H1 (cell line): ENCODE measurements at regions not wholly inside any gene's neighbourhood (a gene's known extent, or its start where the extent isn't known, plus 50 kb on each side); places are given as distances from the start of the nearest gene placed in this dataset.

Experiments used
- ASH2L ChIP-seq: fragments of 200-600, 300-600 bp; sonication (generic); IDR thresholded peaks from one replicate; pipeline ENCODE4 v1.7.1; 2017; ENCODE audit warnings: low read length
- EP300 ChIP-seq, 2 experiments: IDR thresholded peaks; 1 replicate in 1 of 2; 2 replicates in 1 of 2; pipeline ENCODE4 v1.6.1; 2011 to 2012; ENCODE audit warnings: low read depth in 2 of 2, low read length in 2 of 2, mild to moderate bottlenecking in 2 of 2, borderline replicate concordance in 1 of 2, inconsistent platforms in 1 of 2, moderate library complexity in 1 of 2
- JUN ChIP-seq: IDR thresholded peaks from 2 replicates; pipeline ENCODE4 v1.6.1; 2011; ENCODE audit warnings: low read depth, mild to moderate bottlenecking, improper control_type of control experiment, low read length
- NRF1 ChIP-seq: IDR thresholded peaks from 2 replicates; pipeline ENCODE4 v1.6.1; 2011; ENCODE audit warnings: mild to moderate bottlenecking, low read depth, low read length, improper control_type of control experiment
- RAD21 ChIP-seq, 2 experiments: IDR thresholded peaks in 1 of 2; conservative IDR thresholded peaks in 1 of 2; 2 replicates each; pipeline ENCODE4 v1.6.1; 2011; ENCODE audit warnings: low read depth in 2 of 2, low read length in 2 of 2, improper control_type of control experiment in 1 of 2, inconsistent platforms in 1 of 2, mild to moderate bottlenecking in 1 of 2, moderate library complexity in 1 of 2
- SIN3A ChIP-seq, 2 experiments: IDR thresholded peaks in 1 of 2; conservative IDR thresholded peaks in 1 of 2; 2 replicates each; pipeline ENCODE4 v1.6.1; 2011 to 2012; ENCODE audit warnings: low read length in 2 of 2, improper control_type of control experiment in 1 of 2, low read depth in 1 of 2, mild to moderate bottlenecking in 1 of 2
- SRF ChIP-seq: IDR thresholded peaks from 2 replicates; pipeline ENCODE4 v1.6.1; 2011; ENCODE audit warnings: mild to moderate bottlenecking, low read depth, low read length, moderate library complexity
- TF ChIP-seq, protein P1 (sequence below), 3 experiments: IDR thresholded peaks; 1 replicate in 2 of 3; 2 replicates in 1 of 3; pipeline versions ENCODE4 v1.5.1 to v1.6.1; 2011; ENCODE audit warnings: low read length in 3 of 3, mild to moderate bottlenecking in 3 of 3, inconsistent platforms in 2 of 3, low read depth in 1 of 3, moderate library complexity in 1 of 3; ENCODE audit not compliant: insufficient read depth in 1 of 3; ENCODE audit errors: control extremely low read depth in 1 of 3

GRCh38 chr12:68431786-68432185 is 99.6 kb upstream of the MDM1 start (continued):
- TF ChIP-seq ASH2L (no peak), RAD21 (IDR thresholded peaks at IDR 0.05 in 1 of 2, conservative IDR thresholded peaks at IDR 0.05 in 1 of 2; ENCODE audit: low read depth in 2 of 2, low read length in 2 of 2) (no peak), SRF (no peak), JUN (no peak), NRF1 (no peak), EP300 (IDR thresholded peaks at IDR 0.05; ENCODE audit: borderline replicate concordance in 1 of 2, low read depth in 2 of 2, low read length in 2 of 2) (no peak), SIN3A (conservative IDR thresholded peaks at IDR 0.05 in 1 of 2, IDR thresholded peaks at IDR 0.05 in 1 of 2; ENCODE audit: low read depth in 1 of 2, low read length in 2 of 2) (no peak)
- TF ChIP-seq, protein P1, sequence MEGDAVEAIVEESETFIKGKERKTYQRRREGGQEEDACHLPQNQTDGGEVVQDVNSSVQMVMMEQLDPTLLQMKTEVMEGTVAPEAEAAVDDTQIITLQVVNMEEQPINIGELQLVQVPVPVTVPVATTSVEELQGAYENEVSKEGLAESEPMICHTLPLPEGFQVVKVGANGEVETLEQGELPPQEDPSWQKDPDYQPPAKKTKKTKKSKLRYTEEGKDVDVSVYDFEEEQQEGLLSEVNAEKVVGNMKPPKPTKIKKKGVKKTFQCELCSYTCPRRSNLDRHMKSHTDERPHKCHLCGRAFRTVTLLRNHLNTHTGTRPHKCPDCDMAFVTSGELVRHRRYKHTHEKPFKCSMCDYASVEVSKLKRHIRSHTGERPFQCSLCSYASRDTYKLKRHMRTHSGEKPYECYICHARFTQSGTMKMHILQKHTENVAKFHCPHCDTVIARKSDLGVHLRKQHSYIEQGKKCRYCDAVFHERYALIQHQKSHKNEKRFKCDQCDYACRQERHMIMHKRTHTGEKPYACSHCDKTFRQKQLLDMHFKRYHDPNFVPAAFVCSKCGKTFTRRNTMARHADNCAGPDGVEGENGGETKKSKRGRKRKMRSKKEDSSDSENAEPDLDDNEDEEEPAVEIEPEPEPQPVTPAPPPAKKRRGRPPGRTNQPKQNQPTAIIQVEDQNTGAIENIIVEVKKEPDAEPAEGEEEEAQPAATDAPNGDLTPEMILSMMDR (IDR thresholded peaks at IDR 0.05; ENCODE audit: control extremely low read depth in 1 of 3, insufficient read depth in 1 of 3, low read depth in 1 of 3, low read length in 3 of 3) = no peak
